AG09309 (cell line): ENCODE measurements at regions not wholly inside any gene's neighbourhood (a gene's known extent, or its start where the extent isn't known, plus 50 kb on each side); places are given as distances from the start of the nearest gene placed in this dataset.

Source experiments
- DNase-seq: peaks from one replicate; pipeline ENCODE4 v3.0.0-alpha.2; 2010; ENCODE audit warnings: low read depth
- H3K4me3 ChIP-seq: 2 replicates; pipeline ENCODE4 v1.5.1; 2011; ENCODE audit warnings: mild to moderate bottlenecking, low read depth, low read length, moderate library complexity; ENCODE audit not compliant: control insufficient read depth
- CTCF ChIP-seq: IDR thresholded peaks from 2 replicates; pipeline ENCODE4 v1.5.1; 2011; ENCODE audit warnings: mild to moderate bottlenecking, low read depth, low read length, inconsistent platforms; ENCODE audit not compliant: insufficient read depth, control insufficient read depth; ENCODE audit errors: missing control alignments

GRCh38 chr9:71571186-71571585 lies 197.1 kb downstream of the CEMIP2 start:
- no peak for TF ChIP-seq CTCF
- no peak for DNase-seq
- no peak overlapping the region for H3K4me3 ChIP-seq

- H3K4me3 ChIP-seq = no peak overlapping the region
- DNase-seq = no peak
- no peak for TF ChIP-seq CTCF
Measured at GRCh38 chr9:71567890-71568289, 200.4 kb downstream of the CEMIP2 start.

- no peak overlapping the region for H3K4me3 ChIP-seq
- no peak for DNase-seq
- TF ChIP-seq CTCF = no peak
Measured at GRCh38 chr9:71562140-71562539, 206.2 kb downstream of the CEMIP2 start.

GRCh38 chr9:71557310-71557709 lies 211.0 kb downstream of the CEMIP2 start:
- no peak for DNase-seq
- TF ChIP-seq CTCF = no peak
- H3K4me3 ChIP-seq = no peak overlapping the region

GRCh38 chr9:71552480-71552879 lies 215.8 kb downstream of the CEMIP2 start:
- TF ChIP-seq CTCF = no peak
- H3K4me3 ChIP-seq = no peak overlapping the region
- DNase-seq = no peak

- no peak overlapping the region for H3K4me3 ChIP-seq
- no peak for TF ChIP-seq CTCF
- no peak for DNase-seq
Measured at GRCh38 chr9:71549023-71549422, 219.3 kb downstream of the CEMIP2 start.

GRCh38 chr9:71544464-71544863 lies 223.8 kb downstream of the CEMIP2 start:
- no peak overlapping the region for H3K4me3 ChIP-seq
- no peak for TF ChIP-seq CTCF
- DNase-seq = no peak
